ENCODE measurements at regions not wholly inside any gene's neighbourhood (a gene's known extent, or its start where the extent isn't known, plus 50 kb on each side); places are given as distances from the start of the nearest gene placed in this dataset.

DNA sequence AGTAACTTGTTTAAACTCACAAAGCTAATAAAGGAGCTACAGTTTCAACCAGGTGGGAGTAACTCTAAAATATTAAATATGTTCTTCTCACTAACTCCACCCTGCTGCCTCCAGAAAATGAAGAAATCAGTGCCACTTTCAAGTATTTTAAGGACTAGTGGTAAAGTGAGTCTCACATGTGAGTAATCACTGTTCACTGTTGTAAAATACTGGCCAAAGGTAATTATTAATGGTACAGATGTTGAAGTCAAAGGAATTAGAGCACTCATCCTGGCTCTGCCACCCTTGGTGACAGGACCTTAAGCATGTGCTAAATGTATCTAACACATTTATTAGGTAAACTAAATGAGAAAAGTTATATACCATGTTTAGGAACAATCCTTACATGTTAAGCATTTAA, 430.7 kb downstream of the BRINP1 start:
- Mint-ChIP-seq H3K36me3 (no peaks in the 10 kb centered on the region), H3K27me3 (ENCODE audit: insufficient read depth, low read depth) (no peaks in the 10 kb centered on the region), H3K27ac (no peak overlapping the region), H3K9me3 (no peaks in the 10 kb centered on the region), H3K4me1 (peaks cover 11% of the 10 kb centered on the region), H3K4me3 (no peak overlapping the region)
- Histone ChIP-seq H3K4me1 (no peaks in the 10 kb centered on the region), H3K4me3 (no peak overlapping the region), H3K4me2 (no peak overlapping the region), H3F3A (ENCODE audit: low read depth) (no peaks in the 10 kb centered on the region), H4K20me1 (ENCODE audit: low read depth) (no peaks in the 10 kb centered on the region), H3K79me2 (ENCODE audit: low read depth) (no peaks in the 10 kb centered on the region), H3K9ac (no peak overlapping the region), H3K27ac (no peak overlapping the region), H3K9me3 (ENCODE audit: low read depth) (no peaks in the 10 kb centered on the region), H3K27me3 (no peaks in the 10 kb centered on the region), H3K36me3 (no peaks in the 10 kb centered on the region), H2AFZ (replicated peaks) (no peak overlapping the region)
- TF ChIP-seq EZH2phosphoT487 (IDR thresholded peaks at IDR 0.05), result no peak
- TF ChIP-seq, protein P1, sequence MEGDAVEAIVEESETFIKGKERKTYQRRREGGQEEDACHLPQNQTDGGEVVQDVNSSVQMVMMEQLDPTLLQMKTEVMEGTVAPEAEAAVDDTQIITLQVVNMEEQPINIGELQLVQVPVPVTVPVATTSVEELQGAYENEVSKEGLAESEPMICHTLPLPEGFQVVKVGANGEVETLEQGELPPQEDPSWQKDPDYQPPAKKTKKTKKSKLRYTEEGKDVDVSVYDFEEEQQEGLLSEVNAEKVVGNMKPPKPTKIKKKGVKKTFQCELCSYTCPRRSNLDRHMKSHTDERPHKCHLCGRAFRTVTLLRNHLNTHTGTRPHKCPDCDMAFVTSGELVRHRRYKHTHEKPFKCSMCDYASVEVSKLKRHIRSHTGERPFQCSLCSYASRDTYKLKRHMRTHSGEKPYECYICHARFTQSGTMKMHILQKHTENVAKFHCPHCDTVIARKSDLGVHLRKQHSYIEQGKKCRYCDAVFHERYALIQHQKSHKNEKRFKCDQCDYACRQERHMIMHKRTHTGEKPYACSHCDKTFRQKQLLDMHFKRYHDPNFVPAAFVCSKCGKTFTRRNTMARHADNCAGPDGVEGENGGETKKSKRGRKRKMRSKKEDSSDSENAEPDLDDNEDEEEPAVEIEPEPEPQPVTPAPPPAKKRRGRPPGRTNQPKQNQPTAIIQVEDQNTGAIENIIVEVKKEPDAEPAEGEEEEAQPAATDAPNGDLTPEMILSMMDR (IDR thresholded peaks at IDR 0.05), result no peak
- TF ChIP-seq EZH2 (IDR thresholded peaks at IDR 0.05), result no peak
- no peak for DNase-seq (ENCODE audit: low spot score)

DNA sequence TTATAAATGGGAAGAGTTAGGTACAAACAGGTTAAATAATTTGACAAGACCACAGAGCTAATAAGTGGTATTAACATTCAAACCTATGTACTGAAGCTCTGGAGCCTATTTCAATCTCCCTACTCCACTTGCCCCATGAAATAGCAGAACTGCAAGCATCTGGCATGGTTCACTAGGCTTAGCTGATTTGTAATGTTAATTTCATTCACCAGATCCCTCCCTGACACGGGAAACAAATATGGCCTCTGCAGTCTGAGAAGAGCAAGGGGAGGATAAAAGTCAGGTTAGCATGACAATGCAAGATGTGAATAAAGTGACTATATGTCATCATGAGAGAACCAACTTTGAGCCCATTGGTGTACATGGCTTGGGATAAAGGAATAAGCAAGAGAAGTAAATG, 428.8 kb downstream of the BRINP1 start:
- H3K36me3 ChIP-seq, result no peaks in the 10 kb centered on the region

DNA sequence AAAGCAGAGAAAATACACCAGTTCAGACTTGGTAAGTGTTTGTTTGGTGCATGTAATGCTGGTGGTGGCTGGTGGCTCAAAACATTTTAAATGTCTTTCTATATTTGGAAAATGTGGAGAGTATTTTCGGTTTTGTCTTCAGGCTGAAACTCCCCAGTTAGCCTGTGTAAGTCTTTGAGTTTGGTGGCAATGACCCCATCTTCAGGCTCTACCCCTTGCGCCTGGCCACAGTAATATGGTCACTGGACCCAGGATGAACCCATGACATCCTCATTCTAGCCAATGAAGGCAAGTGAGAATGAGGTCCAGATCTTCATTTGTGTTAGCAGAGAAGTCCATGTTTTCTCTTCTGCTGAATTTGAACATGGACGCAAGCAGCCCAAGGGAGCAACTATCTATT, 422.6 kb downstream of the BRINP1 start:
- peaks cover 18% of the 10 kb centered on the region for H3K4me1 Mint-ChIP-seq
- H3K36me3 Mint-ChIP-seq, result no peaks in the 10 kb centered on the region
- H3K4me3 Mint-ChIP-seq, result no peak overlapping the region
- peaks cover 4% of the 10 kb centered on the region for H3K27me3 Mint-ChIP-seq (ENCODE audit: insufficient read depth, low read depth)
- no peaks in the 10 kb centered on the region for H3K79me2 ChIP-seq (ENCODE audit: low read depth)
- H3K36me3 ChIP-seq, result no peaks in the 10 kb centered on the region
- no peaks in the 10 kb centered on the region for H4K20me1 ChIP-seq (ENCODE audit: low read depth)
- no peak overlapping the region for H3K27ac Mint-ChIP-seq
- no peak overlapping the region for H3K9ac ChIP-seq
- H3K4me3 ChIP-seq, result no peak overlapping the region
- TF ChIP-seq, protein P1 (IDR thresholded peaks at IDR 0.05), result no peak
- TF ChIP-seq EZH2phosphoT487 (IDR thresholded peaks at IDR 0.05) (no peak), EZH2 (IDR thresholded peaks at IDR 0.05) (no peak)
- H3K27ac ChIP-seq, result no peak overlapping the region
- no peaks in the 10 kb centered on the region for H3K9me3 Mint-ChIP-seq
- H3K9me3 ChIP-seq (ENCODE audit: low read depth), result no peaks in the 10 kb centered on the region
- no peak overlapping the region for H2AFZ ChIP-seq (replicated peaks)
- no peak for DNase-seq (ENCODE audit: low spot score)
- H3F3A ChIP-seq (ENCODE audit: low read depth), result no peaks in the 10 kb centered on the region
- peaks cover 12% of the 10 kb centered on the region for H3K4me1 ChIP-seq
- no peak overlapping the region for H3K4me2 ChIP-seq
- no peaks in the 10 kb centered on the region for H3K27me3 ChIP-seq

More for the DNA sequence above, 428.8 kb downstream of the BRINP1 start:
- no peak overlapping the region for H3K4me2 ChIP-seq
- no peak for TF ChIP-seq EZH2 (IDR thresholded peaks at IDR 0.05)
- TF ChIP-seq EZH2phosphoT487 (IDR thresholded peaks at IDR 0.05), result no peak
- TF ChIP-seq, protein P1 (IDR thresholded peaks at IDR 0.05), result no peak
- no peak overlapping the region for H3K4me3 ChIP-seq
- no peak overlapping the region for H2AFZ ChIP-seq (replicated peaks)
- no peaks in the 10 kb centered on the region for H4K20me1 ChIP-seq (ENCODE audit: low read depth)
- no peak overlapping the region for H3K9ac ChIP-seq
- no peaks in the 10 kb centered on the region for H3K36me3 Mint-ChIP-seq
- H3K27ac Mint-ChIP-seq, result no peak overlapping the region
- no peaks in the 10 kb centered on the region for H3K9me3 ChIP-seq (ENCODE audit: low read depth)
- no peaks in the 10 kb centered on the region for H3F3A ChIP-seq (ENCODE audit: low read depth)
- H3K27me3 ChIP-seq, result no peaks in the 10 kb centered on the region
- no peak overlapping the region for H3K4me3 Mint-ChIP-seq
- no peaks in the 10 kb centered on the region for H3K79me2 ChIP-seq (ENCODE audit: low read depth)
- peaks cover 3% of the 10 kb centered on the region for H3K4me1 ChIP-seq
- H3K27me3 Mint-ChIP-seq (ENCODE audit: insufficient read depth, low read depth), result peaks cover 2% of the 10 kb centered on the region
- H3K9me3 Mint-ChIP-seq, result no peaks in the 10 kb centered on the region
- no peak overlapping the region for H3K27ac ChIP-seq
- no peak for DNase-seq (ENCODE audit: low spot score)
- peaks cover 18% of the 10 kb centered on the region for H3K4me1 Mint-ChIP-seq
